Natural killer cell (primary cell): ENCODE measurements at regions not wholly inside any gene's neighbourhood (a gene's known extent, or its start where the extent isn't known, plus 50 kb on each side); places are given as distances from the start of the nearest gene placed in this dataset.

ENCODE experiments used
- ATAC-seq, 3 donors: fragments of 150-1000 bp in 2 of 3; fragments of 200-7000 bp in 1 of 3; cut with Tn5 transposase; 1 replicate in 1 of 3; 2 replicates in 2 of 3; pipeline ENCODE4 v1.10.0; 2021; ENCODE audit warnings: mild to moderate bottlenecking in 2 of 3, moderate library complexity in 2 of 3
- DNase-seq, 2 donors: peaks; one replicate each; pipeline versions ENCODE4 v3.0.0 to v3.0.0-alpha.2; 2013 to 2021; ENCODE audit warnings: mixed read lengths in 1 of 2
- H3K27ac ChIP-seq: one replicate; pipeline ENCODE4 v1.5.1; 2013; ENCODE audit warnings: mild to moderate bottlenecking, low read length
- H3K27me3 ChIP-seq: one replicate; pipeline ENCODE4 v1.6.1; 2013; ENCODE audit warnings: low read length; ENCODE audit not compliant: control insufficient read depth, insufficient read depth
- H3K36me3 ChIP-seq: one replicate; pipeline ENCODE4 v1.6.1; 2013; ENCODE audit warnings: low read length; ENCODE audit not compliant: control insufficient read depth, insufficient read depth
- H3K4me1 ChIP-seq: one replicate; pipeline ENCODE4 v1.6.1; 2013; ENCODE audit warnings: low read length; ENCODE audit not compliant: control insufficient read depth, insufficient read depth
- H3K4me3 ChIP-seq: one replicate; pipeline ENCODE4 v1.5.1; 2013; ENCODE audit warnings: low read length
- H3K9me3 ChIP-seq: one replicate; pipeline ENCODE4 v1.6.1; 2013; ENCODE audit warnings: low read length; ENCODE audit not compliant: control insufficient read depth, insufficient read depth
- H3K27ac Mint-ChIP-seq, 2 donors: one replicate each; pipeline ENCODE4 v1.8.0; 2022; ENCODE audit warnings: mild to moderate bottlenecking in 2 of 2, mixed read lengths in 2 of 2, moderate library complexity in 1 of 2
- H3K27me3 Mint-ChIP-seq, 2 donors: one replicate each; pipeline ENCODE4 v1.8.0; 2022; ENCODE audit warnings: low read depth in 2 of 2, mixed read lengths in 2 of 2
- H3K36me3 Mint-ChIP-seq: one replicate; pipeline ENCODE4 v1.8.0; 2022; ENCODE audit warnings: mixed read lengths
- H3K4me1 Mint-ChIP-seq, 2 donors: one replicate each; pipeline ENCODE4 v1.8.0; 2022; ENCODE audit warnings: mixed read lengths in 2 of 2
- H3K4me3 Mint-ChIP-seq: one replicate; pipeline ENCODE4 v1.8.0; 2022; ENCODE audit warnings: mild to moderate bottlenecking, moderate library complexity, mixed read lengths
- H3K9me3 Mint-ChIP-seq, 2 donors: one replicate each; pipeline ENCODE4 v1.8.0; 2022; ENCODE audit warnings: mixed read lengths in 2 of 2
- CTCF ChIP-seq: fragments of 200-600 bp; IDR thresholded peaks from one replicate; pipeline ENCODE4 v1.8.0; 2022; ENCODE audit warnings: antibody characterized with exemption
- WGBS: methylation state at CpG from one replicate; pipeline ENCODE4 v1.1.7; 2013; ENCODE audit warnings: missing lambda C conversion rate; ENCODE audit not compliant: insufficient coverage; 5-methylcytosine and 5-hydroxymethylcytosine counted together
- intact Hi-C: fragments of 100-400 bp; cut with micrococcal nuclease; formaldehyde crosslinking; loops from one replicate; pipeline ENCODE4 v1.14.2; 2022

GRCh38 chr15:97023488-97023844, 693.0 kb downstream of the NR2F2 start:
- no peak overlapping the region for H3K27ac ChIP-seq
- no peak overlapping the region for H3K27ac Mint-ChIP-seq
- TF ChIP-seq CTCF = no peak
- H3K9me3 Mint-ChIP-seq = peaks cover 0 to 4% of the 10 kb centered on the region in 2 donors
- H3K9me3 ChIP-seq = no peaks in the 10 kb centered on the region
- no peaks in the 10 kb centered on the region for H3K36me3 Mint-ChIP-seq
- H3K27me3 Mint-ChIP-seq = no peaks in the 10 kb centered on the region
- H3K4me3 ChIP-seq = no peak overlapping the region
- WGBS = 33% methylated on average over 1 of the region's 1 CpG
- intact Hi-C loops = no loop called here
- no peak for ATAC-seq
- H3K4me1 ChIP-seq = no peaks in the 10 kb centered on the region
- H3K4me1 Mint-ChIP-seq = no peaks in the 10 kb centered on the region
- H3K27me3 ChIP-seq = no peaks in the 10 kb centered on the region
- DNase-seq = no peak
- H3K36me3 ChIP-seq = no peaks in the 10 kb centered on the region
- H3K4me3 Mint-ChIP-seq = no peak overlapping the region

- H3K27ac Mint-ChIP-seq = no peak overlapping the region
- DNase-seq (no peak), ATAC-seq (no peak)
- no peaks in the 10 kb centered on the region for H3K36me3 ChIP-seq
- peaks cover 4% of the 10 kb centered on the region for H3K9me3 ChIP-seq
- no peaks in the 10 kb centered on the region for H3K27me3 Mint-ChIP-seq
- H3K27me3 ChIP-seq = no peaks in the 10 kb centered on the region
- no peaks in the 10 kb centered on the region for H3K36me3 Mint-ChIP-seq
- H3K4me3 ChIP-seq = no peak overlapping the region
- 64% methylated on average over 2 of the region's 2 CpGs for WGBS
- no peaks in the 10 kb centered on the region for H3K4me1 ChIP-seq
- no peaks in the 10 kb centered on the region for H3K4me1 Mint-ChIP-seq
- intact Hi-C loops = no loop called here
- H3K4me3 Mint-ChIP-seq = no peak overlapping the region
- no peak for TF ChIP-seq CTCF
- no peak overlapping the region for H3K27ac ChIP-seq
- H3K9me3 Mint-ChIP-seq = peaks cover 4 to 8% of the 10 kb centered on the region in 2 donors
These were observed 696.3 kb downstream of the NR2F2 start for GRCh38 chr15:97026781-97027180.

- peaks cover 4% of the 10 kb centered on the region for H3K9me3 ChIP-seq
- no peaks in the 10 kb centered on the region for H3K27me3 Mint-ChIP-seq
- no peaks in the 10 kb centered on the region for H3K36me3 ChIP-seq
- intact Hi-C loops = no loop called here
- no peak for TF ChIP-seq CTCF
- H3K27ac Mint-ChIP-seq = no peak overlapping the region
- H3K36me3 Mint-ChIP-seq = no peaks in the 10 kb centered on the region
- DNase-seq = no peak
- peaks cover 4 to 9% of the 10 kb centered on the region in 2 donors for H3K9me3 Mint-ChIP-seq
- no peaks in the 10 kb centered on the region for H3K4me1 Mint-ChIP-seq
- WGBS = 84% methylated on average over 2 of the region's 2 CpGs
- no peak overlapping the region for H3K27ac ChIP-seq
- H3K4me3 Mint-ChIP-seq = no peak overlapping the region
- ATAC-seq = no peak
- no peaks in the 10 kb centered on the region for H3K4me1 ChIP-seq
- no peaks in the 10 kb centered on the region for H3K27me3 ChIP-seq
- H3K4me3 ChIP-seq = no peak overlapping the region
These were observed 697.3 kb downstream of the NR2F2 start for GRCh38 chr15:97027772-97028171.

GRCh38 chr15:97030251-97030650, 699.8 kb downstream of the NR2F2 start:
- no peaks in the 10 kb centered on the region for H3K4me1 ChIP-seq
- peaks cover 4% of the 10 kb centered on the region for H3K9me3 ChIP-seq
- no peak overlapping the region for H3K4me3 ChIP-seq
- H3K4me3 Mint-ChIP-seq = no peak overlapping the region
- H3K36me3 ChIP-seq = no peaks in the 10 kb centered on the region
- WGBS = 88% methylated on average over 2 of the region's 2 CpGs
- no peaks in the 10 kb centered on the region for H3K27me3 ChIP-seq
- H3K27me3 Mint-ChIP-seq = no peaks in the 10 kb centered on the region
- intact Hi-C loops = no loop called here
- DNase-seq = no peak
- no peaks in the 10 kb centered on the region for H3K36me3 Mint-ChIP-seq
- no peak overlapping the region for H3K27ac Mint-ChIP-seq
- H3K4me1 Mint-ChIP-seq = no peaks in the 10 kb centered on the region
- H3K9me3 Mint-ChIP-seq = peaks cover 6 to 12% of the 10 kb centered on the region in 2 donors
- H3K27ac ChIP-seq = no peak overlapping the region
- ATAC-seq = no peak
- TF ChIP-seq CTCF = no peak
